UCSD-AML1 (cell line): ENCODE measurements at regions not wholly inside any gene's neighbourhood (a gene's known extent, or its start where the extent isn't known, plus 50 kb on each side); places are given as distances from the start of the nearest gene placed in this dataset.
"Not testable (repeated sequence)": the region's sequence is repeated elsewhere in the genome, so short reads cannot be mapped to it uniquely, and the experiment has no call there.

Experiments
- DNase-seq: peaks from one replicate; lab custom pipeline; 2025; ENCODE audit not compliant: unreplicated experiment; lab: John Stamatoyannopoulos, UW

DNA sequence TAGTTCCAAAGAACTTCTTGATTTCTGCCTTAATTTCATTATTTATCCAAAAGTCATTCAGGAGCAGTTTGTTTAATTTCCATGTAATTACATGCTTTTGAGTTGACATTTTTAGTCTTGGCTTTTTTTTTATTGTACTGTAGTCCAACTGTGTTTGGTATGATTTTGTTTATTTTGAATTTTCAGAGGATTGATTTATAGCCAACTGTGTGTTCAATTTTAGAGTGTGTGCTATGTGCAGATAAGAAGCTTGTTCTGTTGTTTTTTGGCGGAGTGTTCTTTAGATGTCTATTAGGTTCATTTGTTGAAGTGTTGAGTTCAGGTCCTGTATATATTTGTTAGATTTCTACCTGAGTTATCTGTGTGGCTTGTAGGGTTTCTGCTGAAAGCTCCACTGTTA, 533.6 kb downstream of the TRAM1L1 start:
- DNase-seq, result no peak

DNA sequence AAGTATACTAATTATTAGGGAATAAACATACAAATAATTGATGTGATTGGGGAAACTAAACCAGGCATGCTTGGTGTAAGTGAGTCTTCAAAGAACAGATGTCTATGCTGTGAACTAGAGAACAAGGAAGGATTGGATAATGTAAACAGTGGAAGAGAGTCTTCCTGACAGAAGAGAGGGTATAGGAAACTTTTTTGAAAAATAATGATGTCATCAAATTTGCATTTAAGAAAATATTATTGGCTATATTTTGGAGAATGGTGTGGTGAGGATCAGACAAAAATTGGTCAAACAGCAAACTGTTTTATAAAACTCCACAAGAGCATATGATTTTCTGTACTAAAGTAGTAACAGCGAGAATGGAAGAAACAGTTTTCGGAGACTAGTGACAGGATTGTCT, 537.7 kb downstream of the TRAM1L1 start:
- DNase-seq, result no peak

DNA sequence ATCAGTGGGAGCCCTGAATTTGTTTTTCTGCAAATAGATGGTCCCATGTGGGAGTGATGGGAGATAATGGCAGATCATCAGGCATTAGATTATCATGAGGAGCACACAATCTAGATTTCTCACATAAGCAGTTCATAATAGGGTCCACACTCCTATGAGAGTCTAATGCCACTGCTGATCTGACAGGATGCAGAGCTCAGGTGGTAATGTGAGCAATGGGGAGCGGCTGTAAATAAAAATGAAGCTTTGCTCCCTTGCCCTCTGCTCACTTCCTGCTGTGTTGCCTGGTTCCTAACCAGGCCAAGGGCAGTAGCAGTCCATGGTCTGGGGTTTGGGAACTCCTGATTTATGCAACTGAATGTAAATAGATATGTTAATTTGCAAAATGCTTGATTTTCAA, 538.6 kb downstream of the TRAM1L1 start:
- DNase-seq, result no peak

DNA sequence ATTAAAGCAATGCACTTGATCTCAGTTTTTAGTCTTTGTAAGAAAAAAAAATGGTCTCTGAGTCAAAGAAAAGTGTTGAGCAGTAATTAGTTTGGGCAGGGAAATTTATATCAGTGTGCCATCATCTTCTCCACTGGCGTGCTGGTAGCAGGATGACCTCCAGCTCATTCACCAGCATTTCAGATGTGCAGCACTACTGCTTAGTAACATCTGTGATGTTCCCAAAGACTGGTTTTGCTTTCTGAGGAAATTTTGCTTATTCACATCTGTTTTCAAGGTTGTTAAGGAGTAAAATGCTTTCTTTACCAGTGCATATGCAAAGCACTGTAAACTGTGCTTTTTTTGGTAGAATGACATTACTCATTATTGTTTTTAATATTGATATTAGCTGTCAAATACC, 540.4 kb downstream of the TRAM1L1 start:
- no peak for DNase-seq

DNA sequence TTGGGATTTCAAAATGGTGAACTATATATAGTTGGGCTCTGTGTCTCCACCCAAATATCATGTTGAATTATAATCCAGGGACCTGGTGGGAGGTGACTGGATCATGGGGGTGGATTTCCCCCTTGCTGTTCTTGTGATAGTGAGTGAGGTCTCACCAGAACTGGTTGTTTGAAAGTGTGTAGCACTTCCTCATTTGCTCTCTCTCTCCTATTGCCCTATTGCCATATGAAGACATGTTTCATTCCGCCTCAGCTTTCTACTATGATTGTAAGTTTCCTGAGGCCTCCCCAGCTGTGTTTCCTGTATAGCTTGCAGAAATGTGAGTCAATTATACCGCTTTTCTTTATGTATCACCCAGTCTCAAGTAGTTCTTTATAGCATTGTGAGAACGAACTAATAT, 545.6 kb downstream of the TRAM1L1 start:
- DNase-seq, result no peak

DNA sequence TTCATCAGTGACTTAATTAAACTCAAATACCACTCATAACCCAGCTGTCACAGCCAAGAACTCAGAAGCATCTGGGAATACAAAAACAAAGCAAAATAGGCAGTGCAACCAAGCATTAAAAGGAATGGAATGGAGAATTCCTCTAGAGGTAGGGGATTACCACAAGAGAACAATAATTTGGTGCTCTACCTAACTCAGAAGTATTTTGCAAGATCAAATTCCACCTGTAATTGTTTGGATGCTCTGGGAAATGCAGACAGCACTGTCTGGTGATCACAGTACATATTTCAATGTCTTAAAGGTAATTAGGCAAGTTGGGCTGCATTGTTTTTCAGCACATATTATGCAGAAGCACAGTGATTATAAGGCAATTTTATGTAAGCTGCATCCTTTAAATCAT, 547.5 kb downstream of the TRAM1L1 start:
- no peak for DNase-seq

DNA sequence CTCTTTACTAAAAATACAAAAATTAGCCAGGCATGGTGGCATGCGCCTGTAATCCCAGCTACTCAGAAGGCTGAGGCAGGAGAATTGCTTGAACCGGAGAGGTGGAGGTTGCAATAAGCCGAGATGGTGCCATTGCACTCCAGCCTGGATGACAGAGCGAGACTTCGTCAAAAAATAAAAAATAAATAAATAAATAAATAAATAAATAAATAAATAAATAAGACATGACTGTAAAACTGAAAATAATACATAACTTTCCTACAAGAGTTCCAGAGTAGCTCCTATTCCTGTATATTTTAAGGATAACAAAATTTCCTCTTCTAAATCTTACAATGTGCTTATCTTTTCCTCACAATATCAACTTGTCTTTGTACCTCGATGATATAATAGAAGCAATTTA, 549.4 kb downstream of the TRAM1L1 start:
- DNase-seq, result not testable (repeated sequence)

DNA sequence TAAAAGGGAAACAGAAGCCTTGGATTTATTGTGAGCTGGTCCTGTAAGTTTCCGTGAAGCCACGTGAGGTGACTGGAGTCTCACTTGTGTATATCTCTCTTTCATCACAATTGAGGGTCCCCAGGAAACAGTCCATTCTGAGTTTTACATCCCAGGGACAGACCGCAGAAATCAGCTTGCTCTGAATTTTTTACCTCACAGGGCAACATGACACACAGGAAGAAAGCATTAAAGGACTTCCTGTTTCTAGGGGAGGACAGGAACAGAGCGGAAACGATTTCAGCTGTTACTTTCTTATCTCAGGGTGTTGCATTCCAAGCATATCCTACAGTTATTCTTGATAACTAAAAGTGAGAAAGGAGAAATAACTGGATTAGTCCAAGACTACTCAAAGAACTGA, 553.5 kb downstream of the TRAM1L1 start:
- DNase-seq, result peak; percentile 48

DNA sequence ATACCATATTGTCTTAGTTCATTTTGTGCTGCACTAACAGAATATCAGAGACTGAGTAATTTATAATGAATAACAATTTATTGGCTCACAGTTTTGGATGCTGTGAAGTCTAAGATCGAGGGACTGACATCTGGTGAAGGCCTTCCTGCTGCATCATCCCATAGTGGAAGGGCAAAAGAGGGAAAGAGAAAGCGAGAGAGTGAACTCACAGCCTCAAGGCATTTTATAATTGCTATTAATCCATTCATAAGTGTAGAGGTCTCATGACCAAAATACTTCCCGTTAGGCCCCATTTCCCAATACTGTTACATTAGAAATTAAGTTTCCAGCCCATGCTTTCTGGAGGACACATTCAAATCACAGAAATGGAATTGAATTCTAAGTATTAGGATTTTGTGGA, 554.4 kb downstream of the TRAM1L1 start:
- DNase-seq, result no peak

DNA sequence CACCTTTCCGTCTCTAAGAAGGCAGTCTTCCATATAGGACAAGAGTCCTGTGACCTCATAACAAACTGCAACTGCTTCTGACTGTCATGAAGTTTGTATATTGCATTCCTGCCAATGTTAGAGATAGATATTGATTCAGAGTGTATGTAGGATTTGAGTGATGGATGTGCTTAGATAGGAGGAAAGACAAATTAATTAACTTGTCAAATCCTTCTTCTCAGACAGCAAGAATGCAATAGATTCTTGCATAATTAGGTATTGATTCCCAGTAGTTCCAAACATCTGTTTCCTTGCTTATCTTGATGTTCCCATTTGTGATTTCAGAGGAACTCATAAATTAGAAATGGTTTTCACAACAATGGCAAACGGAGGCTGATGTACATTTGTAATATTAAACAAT, 555.3 kb downstream of the TRAM1L1 start:
- no peak for DNase-seq

DNA sequence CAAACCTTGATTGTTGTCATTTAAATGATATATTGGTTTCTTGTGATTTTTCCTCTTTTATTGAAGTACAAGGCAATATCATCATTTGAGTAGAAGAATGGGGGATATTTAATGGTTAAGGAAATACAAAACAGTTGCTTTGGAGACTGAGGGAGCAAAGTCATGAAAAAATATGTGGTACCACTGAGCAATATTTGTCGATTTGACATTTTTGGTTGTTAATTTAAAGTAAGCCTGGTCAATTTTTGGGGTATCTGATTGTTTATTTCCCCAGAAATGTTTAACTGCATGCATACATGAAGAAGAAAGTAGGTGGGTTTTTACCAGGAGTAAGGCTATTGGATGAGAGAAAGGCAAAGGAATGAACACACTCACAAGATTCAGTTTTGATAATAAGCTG, 556.2 kb downstream of the TRAM1L1 start:
- no peak for DNase-seq

DNA sequence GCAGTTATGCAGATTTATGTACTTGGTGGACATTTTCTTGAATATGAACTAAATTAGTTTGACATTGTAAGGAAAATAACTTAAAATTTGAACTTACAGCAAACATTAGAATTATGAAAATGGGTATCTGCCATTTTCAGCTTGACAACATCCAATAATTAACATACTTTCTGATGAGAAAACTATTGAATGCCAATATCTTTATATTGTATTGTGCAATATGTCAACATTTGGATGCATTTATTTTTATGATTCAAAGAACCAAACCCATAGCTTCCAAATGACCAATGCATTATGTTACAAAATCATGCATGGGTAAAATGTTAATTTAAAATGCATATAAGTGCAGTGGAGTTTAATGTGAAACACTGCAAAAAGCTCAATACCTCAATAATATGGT, 562.5 kb downstream of the TRAM1L1 start:
- DNase-seq, result no peak

DNA sequence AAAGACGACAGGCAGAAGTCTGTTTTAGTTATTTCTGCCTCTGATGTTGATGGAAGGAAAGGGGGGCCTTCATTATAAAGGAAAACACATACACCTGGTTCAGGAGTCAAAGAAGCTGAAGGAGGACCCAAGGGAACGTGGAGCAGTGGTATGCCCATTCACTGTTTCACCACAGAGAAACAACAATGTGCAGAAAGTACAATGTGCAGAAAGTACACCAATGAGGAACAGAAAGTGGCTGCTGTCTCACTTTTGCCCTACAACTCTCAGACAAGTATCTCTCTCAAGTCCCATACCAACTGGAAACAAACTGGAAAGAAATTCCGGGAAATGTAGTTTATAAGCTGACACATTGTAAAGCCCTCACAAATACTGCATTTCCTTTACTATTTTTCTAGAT, 564.5 kb downstream of the TRAM1L1 start:
- DNase-seq, result no peak

DNA sequence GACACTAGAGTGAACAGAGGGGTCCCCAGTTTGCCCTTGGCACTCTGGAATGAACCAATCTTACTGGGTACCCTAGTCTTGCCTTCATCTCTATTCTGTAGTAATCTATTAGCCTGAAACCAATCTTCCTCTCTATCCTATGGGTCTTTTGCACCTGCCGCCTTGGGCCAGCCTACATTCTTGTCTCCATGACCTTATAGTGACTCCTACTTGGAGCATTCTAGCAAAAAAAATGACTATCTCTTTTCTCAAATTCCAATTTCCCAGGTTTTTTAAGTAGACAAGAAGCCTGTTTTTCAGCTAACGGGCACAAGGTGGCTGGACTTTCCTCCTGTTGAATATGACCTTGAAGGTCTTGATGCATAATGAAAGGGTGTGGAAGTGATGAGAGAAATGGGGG, 568.7 kb downstream of the TRAM1L1 start:
- DNase-seq, result no peak

DNA sequence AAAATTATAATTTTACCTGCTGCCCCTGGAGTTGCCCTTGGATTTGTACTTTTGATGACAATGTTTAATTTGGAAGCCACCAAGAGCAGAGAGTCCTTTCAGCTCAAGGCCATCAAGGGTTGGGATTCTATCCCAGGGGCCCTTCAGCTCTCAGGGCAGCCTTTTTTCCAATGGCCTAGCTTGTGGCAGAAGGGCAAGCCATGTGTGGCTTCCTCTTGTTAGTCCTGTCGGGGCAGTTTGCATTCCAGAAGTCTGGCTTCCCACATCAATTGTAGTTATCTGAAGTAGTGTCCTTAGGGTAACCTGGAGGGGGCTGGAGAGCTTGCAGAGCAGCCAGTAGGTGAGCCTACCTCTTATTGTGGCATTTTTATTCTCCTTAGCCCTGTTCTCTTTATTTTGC, 569.4 kb downstream of the TRAM1L1 start:
- peak; percentile 10 for DNase-seq

DNA sequence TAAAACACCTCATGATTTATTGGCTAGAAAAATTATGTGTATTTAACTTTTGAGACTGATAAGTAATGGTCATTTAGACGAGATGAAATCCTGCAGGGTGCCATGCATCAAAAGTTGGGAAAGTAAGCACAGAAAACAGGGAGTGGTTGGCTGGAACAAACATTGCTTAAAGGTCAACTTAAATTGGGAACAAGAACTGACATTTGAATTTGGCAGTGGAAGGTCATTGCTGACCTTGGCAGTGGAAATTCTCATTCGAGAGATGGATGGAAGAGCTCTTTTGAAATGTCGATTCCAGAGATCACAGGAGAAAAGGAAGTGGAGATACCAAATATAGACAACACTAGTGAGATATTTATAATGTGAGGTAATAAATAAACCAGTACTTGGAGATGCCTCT, 572.8 kb downstream of the TRAM1L1 start:
- no peak for DNase-seq

DNA sequence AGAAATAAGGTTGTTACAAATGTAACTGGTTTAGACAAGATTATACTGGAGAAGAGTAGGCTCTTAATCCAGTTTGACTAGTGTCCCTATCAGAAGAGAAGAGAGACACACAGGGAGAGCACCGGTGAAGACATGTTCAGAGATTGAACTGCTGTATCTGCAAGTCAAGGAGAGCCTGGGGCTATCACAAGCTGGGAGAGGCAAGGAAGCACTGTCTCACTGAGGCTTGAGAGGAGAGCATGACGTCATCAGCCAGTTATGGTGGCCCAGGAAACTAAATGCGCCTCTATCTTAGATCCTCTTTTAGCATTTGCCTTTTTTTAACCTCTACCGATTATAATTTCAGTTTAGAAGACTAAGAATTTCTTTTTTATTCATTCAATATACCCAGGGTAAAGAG, 583.4 kb downstream of the TRAM1L1 start:
- no peak for DNase-seq

DNA sequence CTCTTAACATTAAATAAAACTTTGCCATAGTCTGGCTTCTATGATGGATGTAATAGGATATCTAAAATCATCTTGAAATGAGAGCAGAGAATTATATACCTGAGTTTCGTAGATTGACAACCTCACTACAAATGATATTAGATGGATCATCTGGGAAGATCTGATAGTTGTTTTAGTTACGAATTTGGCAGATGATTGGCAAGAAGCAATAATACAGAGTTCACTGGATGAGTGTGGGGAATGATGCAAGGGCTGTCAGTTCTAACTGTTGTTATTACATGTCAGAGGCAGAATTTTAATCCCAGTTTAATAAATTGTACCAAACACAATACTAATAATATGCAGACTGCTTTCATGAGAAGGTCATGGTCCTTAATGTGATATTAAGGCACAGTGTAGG, 585.2 kb downstream of the TRAM1L1 start:
- DNase-seq, result no peak

DNA sequence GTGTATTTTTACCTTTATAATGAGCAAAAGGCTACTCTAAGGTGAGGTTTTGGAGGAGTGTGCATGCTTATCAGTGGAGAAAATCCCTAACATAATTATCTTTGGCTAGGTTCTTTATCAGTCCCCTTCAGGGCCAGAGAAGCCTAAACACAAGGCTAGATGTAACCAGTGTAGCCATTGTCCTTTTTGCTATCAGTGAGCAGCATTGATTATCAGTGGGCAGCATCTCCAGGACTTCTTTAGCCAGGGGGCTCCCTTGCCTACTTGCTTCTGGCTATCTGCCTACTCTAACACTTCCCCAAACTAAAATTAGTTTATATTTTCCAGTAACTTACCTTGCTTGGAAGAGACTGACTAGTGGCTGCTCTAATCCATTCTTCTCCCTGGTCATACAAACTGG, 595.6 kb downstream of the TRAM1L1 start:
- DNase-seq, result no peak

DNA sequence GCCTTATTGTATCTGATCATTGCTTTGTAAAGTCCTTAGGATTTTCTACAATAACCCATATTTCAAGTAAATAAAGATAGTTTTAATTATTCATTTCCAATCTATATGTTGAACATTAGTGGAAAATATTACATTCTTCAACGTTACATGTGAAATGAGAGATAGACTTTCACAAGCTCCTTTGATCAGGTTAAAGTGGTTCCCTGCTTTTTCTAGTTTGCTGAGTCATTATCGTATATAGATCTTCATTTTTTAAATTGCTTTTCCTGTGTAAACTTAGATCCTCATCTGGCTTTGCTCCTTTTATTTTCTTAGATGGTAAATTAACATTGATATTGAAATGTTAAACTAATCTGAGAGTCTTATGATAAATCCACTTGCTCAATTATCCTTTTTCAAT, 599.0 kb downstream of the TRAM1L1 start:
- DNase-seq, result no peak

DNA sequence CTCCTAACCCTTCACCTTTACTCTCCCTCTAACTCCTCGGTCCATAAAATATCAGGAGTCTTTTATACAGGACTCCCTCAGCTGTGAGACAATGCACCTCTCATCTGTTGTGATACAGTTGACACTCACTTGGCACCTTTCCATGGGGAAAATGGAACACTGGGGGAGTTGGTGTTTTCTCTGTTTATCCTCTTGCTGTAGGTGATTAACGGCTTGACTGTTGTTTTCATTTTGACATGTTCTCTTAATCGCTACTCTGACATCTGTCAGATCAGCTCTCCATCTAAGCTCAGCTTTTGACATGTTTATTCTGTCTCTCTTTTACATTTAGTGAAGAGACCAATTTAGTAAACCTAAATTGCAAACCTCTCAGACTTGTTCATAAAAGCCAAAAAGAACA, 604.8 kb downstream of the TRAM1L1 start:
- no peak for DNase-seq

DNA sequence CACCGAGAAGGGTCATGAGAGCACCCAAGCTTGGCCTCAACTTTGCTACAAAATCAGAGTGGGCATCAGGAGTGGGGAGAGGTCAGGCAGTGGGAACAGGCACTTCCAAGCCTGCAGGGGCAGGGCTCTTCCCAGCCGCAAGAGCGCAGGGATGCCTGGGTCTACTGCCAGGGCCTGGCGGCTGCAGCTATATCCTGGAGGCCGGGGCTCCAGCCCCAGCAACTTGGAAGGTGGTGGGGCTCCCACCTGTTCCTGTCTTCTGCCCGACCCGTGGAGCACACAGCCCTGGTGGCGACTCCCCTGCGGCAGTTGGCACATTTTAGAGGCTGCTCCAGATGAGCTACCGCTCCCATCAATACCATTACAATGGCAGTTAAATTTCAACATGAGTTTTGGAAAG, 607.0 kb downstream of the TRAM1L1 start:
- DNase-seq, result no peak

DNA sequence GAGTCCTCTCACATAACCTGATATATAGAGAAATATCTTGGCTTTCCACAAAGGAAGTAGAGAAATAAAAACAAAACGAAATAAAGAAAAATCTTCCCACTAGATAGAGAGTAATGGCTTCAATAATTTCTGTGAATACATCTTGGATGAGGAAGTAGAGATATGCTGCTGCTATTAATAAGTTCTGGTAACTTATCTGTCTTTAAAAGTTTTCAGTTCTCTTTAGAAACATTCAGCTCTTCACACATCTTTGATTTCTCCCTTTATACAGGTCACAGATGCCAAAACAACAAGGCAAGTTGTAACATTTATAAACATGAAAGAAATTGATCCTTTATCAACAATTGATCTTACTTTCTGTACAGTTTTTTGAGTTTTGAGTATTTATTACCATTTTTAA, 615.8 kb downstream of the TRAM1L1 start:
- DNase-seq, result no peak

DNA sequence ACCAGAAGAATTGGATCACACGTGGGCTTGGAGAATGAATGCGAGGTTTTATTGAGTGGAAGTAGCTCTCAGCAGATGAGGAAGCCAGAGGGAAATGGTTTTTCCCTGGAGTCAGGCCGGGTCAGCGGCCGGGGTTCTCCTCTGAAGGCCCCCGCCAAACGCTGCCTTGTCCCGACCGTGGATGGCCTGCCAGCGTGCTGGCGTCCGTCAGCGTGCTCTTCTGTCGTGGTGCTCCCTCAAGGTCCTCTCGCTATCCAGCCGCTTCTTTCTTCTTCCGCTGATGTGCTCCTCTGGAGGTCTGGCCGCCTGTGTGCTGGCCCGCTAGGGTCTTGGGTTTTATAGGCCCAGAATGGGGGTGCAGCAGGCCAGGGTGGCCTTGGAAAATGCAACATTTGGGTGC, 632.2 kb downstream of the TRAM1L1 start:
- DNase-seq, result no peak
